K562 (cell line): ENCODE measurements at regions not wholly inside any gene's neighbourhood (a gene's known extent, or its start where the extent isn't known, plus 50 kb on each side); places are given as distances from the start of the nearest gene placed in this dataset.

Experiments used
- ATAC-seq: fragments of 200-7000 bp; cut with Tn5 transposase; 3 replicates; pipeline ENCODE4 v1.9.1; 2020; ENCODE audit warnings: moderate library complexity
- BruUV-seq: library from RNA; stranded (reverse); fragments of 400-500 nt; replicated peaks from 2 replicates; lab custom pipeline; 2021; lab: Mats Ljungman, UMichigan
- CTCF ChIA-PET: fragments of 300-600 bp; formaldehyde crosslinking; extraction: SDS; loops from one replicate; lab custom pipeline; 2021; ENCODE audit warnings: low intra/inter-chr PET ratio; lab: Yijun Ruan, JAX
- POLR2A ChIA-PET: fragments of 300-600, 350-650 bp; sonication (Branson Sonifier 250); formaldehyde crosslinking; extraction: SDS; loops from one replicate; lab custom pipeline; 2021; ENCODE audit warnings: antibody characterized with exemption, inconsistent platforms; lab: Yijun Ruan, JAX
- DNase-seq, 4 experiments: peaks; one replicate each; pipeline versions ENCODE4 v3.0.0 to v3.0.0-alpha.2; 2011 to 2018; ENCODE audit warnings: low spot score in 3 of 4, mixed read lengths in 3 of 4; ENCODE audit errors: extremely low read depth in 1 of 4
- FAIRE-seq: peaks from 2 replicates; lab custom pipeline; 2011; peaks lifted over from hg19 to GRCh38; lab: Jason Lieb, UNC
- H2AFZ ChIP-seq: 2 replicates; pipeline ENCODE4 v1.6.0; 2011; ENCODE audit warnings: low read depth, low read length, control low read depth, inconsistent platforms
- H3K27ac ChIP-seq: fragments of 200-600 bp; 3 replicates; pipeline ENCODE4 v1.8.0; 2011; ENCODE audit warnings: low read depth, mild to moderate bottlenecking, control low read depth, inconsistent platforms, low read length, moderate library complexity, mixed read lengths; ENCODE audit errors: extremely low read depth
- H3K27me3 ChIP-seq, 2 experiments: fragments of 300-600 bp in 1 of 2; 2 replicates in 1 of 2; 3 replicates in 1 of 2; pipeline versions ENCODE4 v1.6.0 to v1.8.0; 2011; ENCODE audit warnings: inconsistent platforms in 2 of 2, low read length in 2 of 2, mild to moderate bottlenecking in 1 of 2, mixed read lengths in 1 of 2, moderate library complexity in 1 of 2; ENCODE audit not compliant: control insufficient read depth in 2 of 2, insufficient read depth in 2 of 2
- H3K36me3 ChIP-seq: fragments of 300-600 bp; 3 replicates; pipeline ENCODE4 v1.8.0; 2011; ENCODE audit warnings: mild to moderate bottlenecking, low read length, inconsistent platforms; ENCODE audit not compliant: control insufficient read depth, insufficient read depth
- H3K4me1 ChIP-seq, 2 experiments: fragments of 200-600 bp in 1 of 2; replicated peaks in 1 of 2; 2 replicates in 1 of 2; 3 replicates in 1 of 2; pipeline versions ENCODE4 v1.5.1 to v1.8.0; 2011; ENCODE audit warnings: inconsistent platforms in 2 of 2, low read length in 2 of 2, mild to moderate bottlenecking in 1 of 2, mixed read lengths in 1 of 2, moderate library complexity in 1 of 2; ENCODE audit not compliant: control insufficient read depth in 2 of 2, insufficient read depth in 2 of 2
- H3K4me2 ChIP-seq: 2 replicates; pipeline ENCODE4 v1.6.1; 2011; ENCODE audit warnings: low read length, control low read depth, inconsistent platforms, mixed read lengths; ENCODE audit not compliant: insufficient read depth
- H3K4me3 ChIP-seq: fragments of 200-600 bp; sonication (generic), shearing (Covaris generic); 2 replicates; pipeline ENCODE4 v1.5.1; 2016; ENCODE audit warnings: control low read depth, inconsistent platforms
- H3K79me2 ChIP-seq: fragments of 200-600 bp; 3 replicates; pipeline ENCODE4 v1.8.0; 2011; ENCODE audit warnings: low read length, inconsistent platforms; ENCODE audit not compliant: control insufficient read depth, insufficient read depth
- H3K9ac ChIP-seq, 2 experiments: 2 replicates each; pipeline versions ENCODE4 v1.6.0 to v1.6.1; 2011; ENCODE audit warnings: low read depth in 2 of 2, low read length in 2 of 2, control low read depth in 1 of 2, inconsistent platforms in 1 of 2, mild to moderate bottlenecking in 1 of 2, mixed read lengths in 1 of 2; ENCODE audit not compliant: insufficient read depth in 1 of 2
- H3K9me1 ChIP-seq: one replicate; pipeline ENCODE4 v1.6.0; 2011; ENCODE audit warnings: inconsistent platforms, mild to moderate bottlenecking, low read length, moderate library complexity; ENCODE audit not compliant: control insufficient read depth, insufficient read depth
- H3K9me3 ChIP-seq: replicated peaks from 2 replicates; pipeline ENCODE4 v1.5.1; 2011; ENCODE audit warnings: low read depth, low read length, inconsistent platforms; ENCODE audit not compliant: control insufficient read depth, insufficient read depth
- H4K20me1 ChIP-seq: replicated peaks from 2 replicates; pipeline ENCODE4 v1.6.1; 2011; ENCODE audit warnings: low read length, inconsistent platforms, mixed read lengths; ENCODE audit not compliant: control insufficient read depth, insufficient read depth
- REST ChIP-seq, 2 experiments: fragments of 450-650 bp; formaldehyde crosslinking in 1 of 2; IDR thresholded peaks; 2 replicates each; pipeline versions ENCODE4 v1.4.0 to v1.6.1; 2014 to 2020; ENCODE audit warnings: mild to moderate bottlenecking in 2 of 2, borderline replicate concordance in 1 of 2, low read depth in 1 of 2
- WGBS: fragments of 100-300 bp; shearing (Covaris generic); methylation state at CpG from one replicate; pipeline ENCODE4 v1.1.6; 2016; ENCODE audit warnings: low coverage, mixed read lengths; ENCODE audit not compliant: insufficient coverage; ENCODE audit errors: missing lambda C conversion rate; 5-methylcytosine and 5-hydroxymethylcytosine counted together
- in situ Hi-C: fragments of 300-500 bp; cut with MboI; formaldehyde crosslinking; loops from 4 replicates; pipeline ENCODE4 v1.15.0; 2018; ENCODE audit warnings: inconsistent platforms, mixed read lengths
- intact Hi-C: fragments of 100-400 bp; cut with micrococcal nuclease; formaldehyde crosslinking; loops from 2 replicates; pipeline ENCODE4 v1.14.2; 2022

- Histone ChIP-seq H3K4me1 (no peaks in the 10 kb centered on the region), H3K4me2 (no peak overlapping the region), H3K36me3 (no peaks in the 10 kb centered on the region), H4K20me1 (no peaks in the 10 kb centered on the region), H3K9me1 (no peaks in the 10 kb centered on the region), H3K79me2 (no peaks in the 10 kb centered on the region), H3K27me3 (no peaks in the 10 kb centered on the region), H2AFZ (no peak overlapping the region), H3K9me3 (no peaks in the 10 kb centered on the region; the same call in 1 of the 2 replicates), H3K27ac (no peak overlapping the region)
- in situ Hi-C loops, result no loop called here
- 0% methylated on average over 2 of the region's 2 CpGs for WGBS
- FAIRE-seq, result no peak
- CTCF ChIA-PET, result no interaction called here
- intact Hi-C loops, result no loop called here
- POLR2A ChIA-PET, result no interaction called here
- TF ChIP-seq REST (IDR thresholded peaks at IDR 0.05; ENCODE audit: borderline replicate concordance), result no peak
- TF ChIP-seq REST (CRISPR knock-in tag; IDR thresholded peaks at IDR 0.05; ENCODE audit: low read depth), result no peak
- TF ChIP-seq, all 486 proteins: peak for 0
- DNase-seq (peak; percentile 3 to 11 (median 6)), ATAC-seq (no peak)
- no TSS peak for BruUV-seq
- Histone ChIP-seq H3K9ac (no peak overlapping the region), H3K4me3 (no peak overlapping the region)
Measured at GRCh38 chr1:102174259-102174863, 177.6 kb upstream of the OLFM3 start.
